GM18517 (cell line): ENCODE measurements at regions not wholly inside any gene's neighbourhood (a gene's known extent, or its start where the extent isn't known, plus 50 kb on each side); places are given as distances from the start of the nearest gene placed in this dataset.

Experiments
- ATAC-seq: cut with Tn5 transposase; IDR thresholded peaks from one replicate; pipeline ENCODE4 v1.9.1; 2021; ENCODE audit warnings: mild to moderate bottlenecking, moderate library complexity; ENCODE audit not compliant: unreplicated experiment

DNA sequence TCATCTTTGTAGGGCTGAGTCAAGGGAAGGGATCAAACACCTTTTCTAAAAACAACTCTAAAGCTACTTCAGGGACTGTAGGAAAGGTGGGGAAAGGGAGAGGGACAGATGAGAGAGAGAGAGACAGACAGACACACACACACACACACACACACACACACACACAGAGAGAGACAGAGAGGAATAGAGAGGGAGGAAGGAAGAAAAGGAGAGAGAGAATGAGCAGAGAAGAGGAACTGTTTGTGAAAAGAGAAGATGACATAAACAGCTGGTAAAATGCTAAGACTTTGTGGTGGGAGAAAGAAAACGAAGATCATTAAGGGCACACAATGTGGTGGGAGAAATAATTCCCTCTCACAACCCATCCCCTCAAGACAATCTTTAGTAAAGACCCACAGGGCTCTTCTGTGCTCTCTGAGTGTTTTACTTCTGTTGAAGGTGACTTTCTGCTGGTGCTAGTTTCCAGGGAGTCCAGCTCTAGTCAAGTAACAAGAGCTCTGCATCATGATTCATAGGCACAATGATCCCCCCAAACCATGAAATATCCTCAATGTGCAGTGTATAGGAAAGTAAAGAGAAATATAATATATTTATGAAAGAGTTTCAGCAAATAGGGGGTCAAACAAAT, 77.2 kb upstream of the STK17B start:
- ATAC-seq: no peak

DNA sequence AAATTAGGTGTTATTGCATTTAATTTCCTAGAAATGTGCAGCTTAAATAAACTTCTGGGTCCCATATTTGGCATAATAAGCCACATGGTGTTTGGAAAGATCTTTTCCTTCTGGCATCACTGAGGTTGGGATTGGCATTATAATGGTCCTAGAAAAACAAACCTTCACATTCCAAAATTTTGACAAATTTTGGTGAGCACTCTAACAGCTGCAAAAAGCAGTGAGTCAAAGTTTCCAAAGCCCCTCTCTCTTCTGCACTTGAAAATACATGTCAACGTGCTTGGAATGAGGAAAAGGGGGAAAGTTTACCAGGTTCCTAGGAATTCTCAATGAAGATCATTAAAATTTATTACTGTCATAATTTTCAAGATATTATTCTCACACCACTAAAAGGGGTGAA, 77.8 kb upstream of the STK17B start:
- no peak for ATAC-seq

DNA sequence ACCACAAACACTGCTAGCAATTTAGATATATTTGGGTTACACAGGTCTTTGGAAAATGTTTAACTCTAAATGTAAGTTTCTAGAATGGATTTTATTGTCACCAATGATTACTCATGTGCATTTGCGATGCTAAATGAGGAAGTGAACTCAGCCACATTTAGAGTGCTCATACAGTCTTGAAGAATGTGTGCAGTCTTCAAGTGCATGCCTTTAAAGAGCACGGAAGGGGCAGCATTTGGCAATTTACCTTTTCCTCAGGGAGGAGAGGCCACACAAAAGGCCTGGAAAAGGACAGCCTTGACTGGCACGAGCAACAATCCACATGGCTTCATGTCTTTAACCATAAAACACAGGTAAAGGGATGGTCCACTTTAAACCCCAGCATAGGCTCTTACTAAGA, 78.5 kb upstream of the STK17B start:
- ATAC-seq: peak; percentile 82

DNA sequence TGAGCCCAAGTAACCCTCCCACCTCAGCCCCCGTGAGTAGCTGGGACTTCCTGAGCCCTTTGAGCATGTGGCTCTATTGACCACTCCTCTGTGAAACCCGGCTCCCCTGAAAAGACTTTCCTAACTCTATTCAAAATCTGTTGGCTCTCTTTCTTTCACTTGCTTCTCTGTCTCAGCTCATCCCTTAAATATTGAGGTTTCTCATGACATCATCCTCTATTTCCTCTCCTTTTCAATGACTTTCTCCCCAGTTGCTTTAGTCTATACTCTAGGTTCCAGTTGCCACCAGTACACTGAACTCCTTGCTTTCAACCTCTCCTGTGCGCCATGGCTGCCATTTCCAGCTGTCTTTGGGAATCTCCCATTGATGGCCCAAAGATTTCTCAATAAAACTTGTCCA, 79.8 kb upstream of the STK17B start:
- no peak for ATAC-seq

DNA sequence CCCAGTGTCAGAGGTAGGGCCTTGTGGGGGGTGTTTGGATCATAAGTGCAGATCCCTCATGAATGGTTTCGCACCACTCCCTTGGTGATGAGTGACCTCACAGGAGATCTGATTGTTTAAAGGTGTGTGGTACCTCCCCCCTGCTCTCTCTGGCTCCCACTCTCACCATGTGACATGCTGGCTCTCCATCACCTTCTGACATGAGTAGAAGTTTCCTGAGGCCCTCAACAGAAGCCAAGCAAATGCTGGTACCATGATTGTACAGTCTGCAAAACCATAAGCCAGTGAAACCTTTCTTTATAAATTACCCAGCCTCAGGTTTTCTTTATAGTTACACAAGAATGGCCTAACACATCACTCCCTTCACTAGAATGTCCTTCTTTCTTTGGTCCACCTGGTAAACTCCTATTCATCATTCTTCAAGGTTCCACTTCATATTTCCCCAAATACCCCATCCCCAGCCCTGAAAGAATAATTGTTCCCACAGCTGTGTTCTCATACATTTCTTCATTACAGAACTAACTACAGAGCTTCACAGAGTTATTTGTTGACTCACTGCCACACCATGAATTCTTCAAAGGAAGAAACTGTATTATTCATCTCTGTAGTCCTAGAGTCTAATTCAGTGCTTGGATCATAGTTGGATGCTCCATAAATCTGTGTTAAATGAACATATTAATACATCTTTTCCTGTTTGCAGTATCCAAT, 81.2 kb upstream of the STK17B start:
- ATAC-seq: peak; percentile 11

DNA sequence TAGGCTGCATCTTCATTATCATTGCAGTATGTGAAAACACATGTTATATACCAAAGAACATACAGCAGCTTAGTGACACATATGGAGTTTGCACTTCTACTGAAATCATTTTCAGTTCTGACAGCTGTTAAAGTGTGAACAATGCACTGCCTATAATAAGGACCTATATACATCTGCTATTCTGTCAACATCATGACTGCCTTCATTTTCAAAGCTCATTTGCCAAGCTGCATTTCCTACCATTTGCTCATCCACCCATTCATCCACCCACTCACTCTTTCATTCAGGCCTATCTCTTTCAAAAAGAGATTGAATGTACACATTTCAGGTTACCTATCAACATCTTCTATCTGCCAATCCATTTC, 81.7 kb upstream of the STK17B start:
- peak; percentile 74 for ATAC-seq

DNA sequence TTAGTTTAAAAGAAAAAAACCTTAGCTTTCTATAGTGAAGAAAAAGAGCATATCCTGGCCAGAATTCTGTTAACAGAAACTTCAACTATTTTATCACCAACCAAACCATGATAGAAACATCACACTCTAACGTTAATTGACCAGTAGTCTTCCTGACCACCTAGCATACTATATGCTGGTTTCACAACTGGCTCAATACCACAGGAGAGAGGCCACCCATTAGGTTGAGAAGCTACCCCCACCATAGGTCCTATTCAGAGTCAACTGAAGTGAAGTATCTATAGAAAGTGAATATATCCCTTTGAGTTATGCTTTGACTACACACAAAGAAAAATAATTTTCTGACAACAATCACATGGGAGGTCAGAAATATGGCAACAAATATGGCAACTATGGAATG, 85.2 kb upstream of the STK17B start:
- no peak for ATAC-seq

DNA sequence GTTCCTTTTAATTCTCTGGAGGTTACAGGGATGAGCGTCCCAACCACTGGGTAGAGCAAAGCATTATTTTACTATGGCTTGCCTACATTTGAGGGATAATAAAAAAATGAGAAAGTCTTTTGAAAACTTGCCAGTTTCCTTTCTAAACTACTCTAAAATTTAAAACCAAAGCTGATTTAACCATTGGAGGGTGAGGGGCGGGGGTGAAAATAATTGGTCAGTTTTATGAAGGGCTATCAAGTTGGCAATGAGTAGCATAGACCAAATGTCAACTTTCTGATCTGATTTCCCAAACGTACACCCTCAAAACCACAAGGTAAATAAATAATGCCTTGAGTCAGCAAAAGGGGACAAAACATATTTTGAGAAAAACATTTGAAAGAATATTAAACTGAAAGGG, 85.7 kb upstream of the STK17B start:
- no peak for ATAC-seq

DNA sequence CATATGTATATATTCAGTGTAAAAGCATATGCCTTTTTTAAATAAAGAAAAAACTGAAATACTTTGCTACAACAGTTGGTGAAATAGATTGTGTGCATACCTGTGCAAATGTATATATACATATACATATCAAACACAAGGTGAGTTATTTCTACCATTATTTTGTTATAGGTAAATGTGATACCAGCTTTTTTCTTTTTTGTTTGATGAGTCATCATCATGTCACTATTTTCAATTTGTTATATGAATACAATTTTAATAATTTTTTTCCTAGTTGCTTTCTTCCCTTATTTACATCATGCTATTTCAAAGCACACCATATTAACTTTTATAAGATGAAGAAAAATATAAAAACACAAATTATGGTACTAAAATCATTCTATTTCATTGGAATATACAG, 87.0 kb upstream of the STK17B start:
- ATAC-seq: no peak

DNA sequence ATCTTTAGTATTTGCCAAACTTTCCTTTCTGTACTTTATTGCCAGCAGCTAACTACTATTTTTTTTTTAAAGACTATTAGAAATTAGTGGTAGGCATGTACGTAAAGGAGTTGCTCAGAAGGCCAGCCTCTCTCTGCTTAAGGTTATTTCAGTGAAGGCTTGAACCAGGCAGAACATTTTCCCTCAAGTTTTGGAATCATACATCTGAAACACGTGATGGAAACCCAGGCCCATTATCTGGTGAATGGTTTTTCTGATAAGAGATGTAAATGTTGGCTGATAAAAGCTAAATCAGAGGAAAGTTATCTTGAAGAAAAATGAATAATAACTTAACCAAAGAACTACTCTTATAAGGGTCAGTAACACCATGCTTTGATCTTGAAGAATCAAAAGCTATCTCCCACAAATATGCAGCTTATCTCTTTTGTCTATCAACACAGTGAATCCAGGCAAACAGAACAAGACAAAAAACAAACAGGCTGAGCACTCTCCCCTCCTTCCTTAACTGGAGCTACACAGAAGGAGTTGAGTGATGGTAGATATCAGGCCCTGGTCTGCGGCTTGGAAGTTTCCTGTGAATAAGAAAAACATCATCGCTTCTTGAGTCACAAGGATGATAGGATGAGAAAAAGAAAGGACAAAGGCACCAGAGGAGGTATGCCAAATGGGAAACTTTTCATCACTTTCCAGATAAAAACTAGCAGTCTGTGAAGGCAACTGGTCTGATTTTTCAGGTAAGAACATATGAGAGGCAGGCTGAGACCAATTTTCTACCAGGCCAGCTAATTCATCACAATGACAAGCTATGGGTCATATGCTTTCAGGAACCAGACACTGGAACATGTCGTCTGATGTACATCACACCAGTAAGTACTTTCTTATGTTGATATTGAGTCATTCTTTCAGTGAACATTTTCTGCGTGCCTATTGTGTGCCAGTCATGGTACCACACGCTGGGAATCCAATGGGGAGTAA, 88.4 kb upstream of the STK17B start:
- ATAC-seq: no peak

DNA sequence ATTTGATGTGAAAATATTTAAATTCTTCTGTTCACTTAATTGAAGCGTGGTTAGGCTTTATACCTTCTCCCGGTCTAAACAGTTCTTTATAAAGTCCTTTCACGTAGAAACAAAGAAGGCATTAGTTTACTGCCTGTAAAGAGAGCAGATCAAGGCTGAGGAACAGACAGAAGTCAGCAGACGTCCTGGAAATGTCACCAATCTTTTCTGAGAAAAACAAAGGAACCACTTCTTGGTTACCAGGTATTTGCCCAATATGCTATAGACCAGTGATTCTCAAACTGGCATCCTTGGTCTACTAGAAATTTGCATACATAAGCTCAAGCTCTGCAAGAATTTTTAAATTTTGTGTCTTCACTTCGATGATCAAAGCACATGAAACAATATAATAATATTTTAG, 89.2 kb upstream of the STK17B start:
- ATAC-seq: no peak

DNA sequence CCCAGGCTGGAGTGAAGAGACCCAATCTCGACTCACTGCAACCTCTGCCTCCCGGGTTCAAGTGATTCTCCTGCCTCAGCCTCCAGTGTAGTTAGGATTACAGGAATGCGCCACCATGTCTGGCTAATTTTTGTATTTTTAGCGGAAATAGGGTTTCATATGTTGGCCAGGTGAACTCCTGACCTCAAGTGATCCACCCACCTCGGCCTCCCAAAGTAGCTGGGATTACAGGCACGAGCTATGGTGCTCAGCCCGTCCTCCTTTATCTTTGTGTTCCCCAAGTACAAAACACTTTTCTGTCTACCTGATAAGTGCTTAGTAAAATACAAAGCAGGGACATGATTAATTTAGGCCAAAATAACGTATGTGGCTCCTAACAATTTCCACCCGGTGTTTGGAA, 91.2 kb upstream of the STK17B start:
- ATAC-seq: no peak

DNA sequence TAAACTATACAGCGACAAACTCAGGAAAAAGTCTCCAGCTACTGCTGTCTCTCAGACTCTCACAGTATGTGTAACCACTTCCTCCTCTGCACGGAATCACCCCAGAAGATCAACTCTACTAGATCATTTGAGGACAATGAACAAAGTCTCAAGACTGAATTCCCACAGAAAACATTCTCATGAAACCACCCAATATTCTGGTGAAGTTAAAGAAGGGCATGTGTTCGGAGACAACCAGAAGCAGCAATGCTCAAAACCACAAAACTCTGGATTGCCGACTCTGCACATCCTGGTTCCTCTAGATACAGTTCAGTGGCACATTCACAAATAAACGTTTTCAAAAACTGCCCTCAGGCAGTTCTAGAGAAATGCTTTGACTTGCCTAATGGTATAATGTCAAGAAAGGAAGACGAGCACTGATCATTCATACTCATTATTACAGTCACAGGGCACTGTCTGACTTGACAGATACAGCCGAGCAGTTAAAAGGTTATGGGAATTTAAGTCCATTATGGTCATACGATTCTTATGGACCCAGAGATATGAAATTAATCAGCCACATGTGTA, 91.9 kb upstream of the STK17B start:
- ATAC-seq: peak; percentile 94

DNA sequence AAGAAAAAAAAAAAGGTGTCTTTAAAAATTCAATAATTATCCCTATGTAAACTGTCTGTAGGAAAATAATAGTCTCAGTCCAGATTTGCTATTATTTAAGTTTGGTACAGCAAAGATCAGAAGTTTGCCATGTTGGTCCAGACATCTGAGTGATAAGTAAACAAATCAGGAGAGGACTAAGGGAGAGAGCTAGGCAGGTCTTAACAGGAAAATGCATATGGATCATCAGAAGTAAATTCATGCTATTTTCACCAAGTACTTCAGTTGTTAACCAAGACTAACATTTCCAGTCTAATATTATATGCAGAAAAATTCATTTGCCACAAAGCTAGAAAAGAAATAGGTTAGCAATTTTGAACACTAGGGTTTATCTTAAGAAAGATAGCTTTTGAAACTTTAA, 95.0 kb upstream of the STK17B start:
- ATAC-seq: no peak

DNA sequence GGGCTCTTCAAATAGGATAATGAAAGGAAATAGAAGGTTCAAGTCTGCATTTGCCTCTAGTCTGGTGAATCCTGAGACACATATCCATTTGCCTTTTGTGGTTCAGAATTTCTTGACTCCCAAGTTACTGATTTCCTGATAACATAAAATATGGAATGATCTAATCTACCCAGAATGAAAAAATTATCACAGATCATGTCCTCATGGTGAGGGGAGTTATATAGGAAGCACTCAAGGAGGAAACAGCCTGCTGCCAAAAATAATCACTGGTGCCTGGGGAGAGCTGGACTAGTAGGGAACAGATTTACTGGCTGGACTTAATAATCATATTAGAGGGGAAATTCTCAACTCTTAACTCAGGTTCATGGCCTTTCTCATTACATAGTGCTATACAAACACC, 95.5 kb upstream of the STK17B start:
- ATAC-seq: no peak

DNA sequence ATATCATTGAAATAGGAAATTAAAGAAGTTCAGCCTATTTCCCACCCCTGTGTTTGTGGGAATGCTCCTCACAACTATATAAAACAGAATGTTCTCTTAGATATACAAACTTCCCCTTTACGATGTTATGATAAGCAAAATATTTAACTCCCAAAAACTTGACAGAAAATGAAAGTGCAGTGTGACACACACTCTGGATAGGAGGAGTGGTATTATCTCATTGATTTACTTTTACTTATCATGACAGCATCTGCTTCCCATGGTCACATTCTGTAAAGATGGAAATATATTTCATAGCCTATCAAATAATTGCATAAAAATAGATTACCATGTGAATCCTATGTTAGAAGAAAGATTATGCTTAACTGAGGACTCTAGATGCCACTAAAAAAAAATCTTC, 96.6 kb upstream of the STK17B start:
- ATAC-seq: no peak

DNA sequence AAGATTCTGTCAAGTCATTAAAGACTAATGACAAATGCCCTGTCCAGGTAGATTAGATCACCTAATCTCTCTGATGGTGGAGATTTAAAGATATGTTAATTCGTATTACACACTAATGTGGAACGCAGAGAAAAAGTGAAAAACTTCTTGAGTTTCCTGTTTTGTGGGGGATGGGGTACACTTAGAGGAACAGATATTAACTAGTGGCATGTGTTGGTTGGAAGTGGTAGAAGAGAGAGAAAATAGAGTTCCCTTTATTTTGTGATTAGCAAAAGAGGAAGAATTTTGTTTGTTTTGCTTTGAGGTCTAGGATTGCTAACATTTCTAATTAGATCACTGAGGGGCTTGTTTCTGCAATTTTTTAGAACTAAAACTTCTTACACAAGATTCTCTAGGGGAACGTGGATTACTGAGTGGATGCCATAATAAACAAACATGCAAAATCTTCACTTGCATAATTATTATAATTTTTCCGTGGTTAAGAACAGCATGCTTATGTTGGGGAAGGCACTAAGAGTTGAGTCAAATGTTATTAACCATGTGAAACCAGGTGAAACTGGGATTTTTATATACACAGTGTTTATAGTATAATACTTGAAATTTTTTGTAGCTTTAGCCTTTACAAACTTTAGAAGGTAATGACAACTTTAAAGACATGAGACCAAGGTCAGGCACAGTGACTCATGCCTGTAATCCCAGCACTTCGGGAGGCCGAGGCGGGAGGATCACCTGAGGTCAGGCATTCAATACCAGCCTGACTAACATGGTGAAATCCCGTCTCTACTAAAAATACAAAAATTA, 97.4 kb upstream of the STK17B start:
- no peak for ATAC-seq

DNA sequence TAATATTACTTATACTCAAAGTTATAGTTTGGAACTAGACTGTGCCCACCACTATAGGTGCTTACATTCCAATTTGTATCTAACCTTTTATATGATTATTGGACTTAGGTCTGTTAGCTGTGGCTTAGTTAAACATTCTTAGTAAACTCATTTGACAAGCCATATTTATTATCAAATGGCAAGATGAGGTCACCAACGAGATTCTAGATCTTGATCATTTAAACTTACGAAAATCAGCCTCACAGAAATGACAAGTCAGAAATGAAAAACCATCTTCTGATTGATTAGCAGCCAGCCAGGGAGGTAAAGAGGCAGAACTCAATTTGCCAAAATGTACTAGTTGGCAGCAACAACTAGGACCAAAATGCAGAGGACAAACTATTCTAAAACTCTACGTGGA, 100.4 kb upstream of the STK17B start:
- ATAC-seq: no peak

DNA sequence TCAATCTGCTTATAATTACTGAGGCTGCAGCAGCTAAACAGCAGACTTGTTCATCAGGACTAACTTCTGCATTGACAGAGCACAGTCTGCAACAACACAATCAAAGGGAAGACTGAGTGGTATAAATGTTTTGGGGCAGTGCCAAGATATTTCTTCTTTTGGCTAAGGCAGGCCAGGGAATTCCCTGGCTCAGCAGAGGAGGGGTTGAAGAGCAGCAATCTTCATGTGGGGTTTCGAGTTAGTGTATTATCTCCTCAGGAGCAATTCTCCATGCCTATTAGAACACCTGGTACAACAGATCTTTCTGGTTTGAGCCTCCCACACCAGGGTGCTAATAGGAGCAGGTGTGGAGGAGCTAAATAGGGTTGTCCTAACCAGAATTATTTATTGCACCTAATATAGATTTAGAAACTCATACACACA, 103.0 kb upstream of the STK17B start:
- ATAC-seq: peak; percentile 63

DNA sequence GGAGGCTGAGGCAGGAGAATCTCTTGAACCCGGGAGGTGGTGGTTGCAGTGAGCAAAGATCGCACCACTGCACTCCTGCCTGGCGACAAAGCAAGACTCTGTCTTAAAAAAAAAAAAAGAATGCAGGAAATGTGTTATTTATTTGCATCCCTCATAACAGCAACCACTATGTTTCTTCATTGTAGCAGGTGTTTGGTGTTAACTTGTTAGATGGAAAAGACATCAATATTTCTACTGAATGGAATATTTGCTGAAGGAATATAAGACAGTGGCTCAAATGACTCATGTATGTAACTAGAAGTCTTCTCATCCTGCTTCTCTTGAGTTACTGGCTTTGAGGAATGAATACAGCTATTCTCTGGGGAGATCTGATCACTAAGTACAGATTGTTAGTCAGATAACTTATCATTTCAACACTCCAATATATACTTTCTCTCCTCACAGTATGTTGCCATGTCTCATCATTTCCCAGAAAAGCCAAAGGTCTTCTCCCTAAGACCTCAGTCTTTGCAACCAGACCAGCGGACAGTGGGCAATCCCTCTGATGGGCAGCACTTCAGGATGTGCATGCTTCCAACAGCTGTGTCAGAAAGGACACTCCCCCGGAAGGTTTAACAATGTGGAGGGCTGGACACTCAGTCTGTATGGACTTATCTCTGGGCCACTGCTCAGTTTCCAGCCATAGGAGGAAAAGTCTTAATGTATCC, 104.4 kb upstream of the STK17B start:
- no peak for ATAC-seq
